Neural progenitor cell (in vitro differentiated cells): ENCODE measurements at regions not wholly inside any gene's neighbourhood (a gene's known extent, or its start where the extent isn't known, plus 50 kb on each side); places are given as distances from the start of the nearest gene placed in this dataset.

ENCODE experiments used
- DNase-seq: peaks from one replicate; pipeline ENCODE4 v3.0.0-alpha.2; 2016; ENCODE audit warnings: low spot score
- H2AFZ ChIP-seq: fragments of 200-600 bp; sonication (generic); replicated peaks from 2 replicates; pipeline ENCODE4 v1.6.1; 2016; ENCODE audit warnings: antibody characterized with exemption
- H3F3A ChIP-seq: fragments of 200-600 bp; sonication (generic); 2 replicates; pipeline ENCODE4 v1.6.1; 2016; ENCODE audit warnings: antibody characterized with exemption, low read depth
- H3K27ac ChIP-seq: fragments of 200-600 bp; sonication (generic); 2 replicates; pipeline ENCODE4 v1.5.1; 2016; ENCODE audit warnings: mild to moderate bottlenecking
- H3K27me3 ChIP-seq: fragments of 200-600 bp; sonication (generic); 2 replicates; pipeline ENCODE4 v1.6.1; 2016; ENCODE audit warnings: mild to moderate bottlenecking, moderate library complexity
- H3K36me3 ChIP-seq: fragments of 200-600 bp; sonication (generic); 2 replicates; pipeline ENCODE4 v1.5.1; 2016
- H3K4me1 ChIP-seq: fragments of 200-600 bp; sonication (generic); 2 replicates; pipeline ENCODE4 v1.6.1; 2016; ENCODE audit warnings: mixed run types
- H3K4me2 ChIP-seq: fragments of 200-600 bp; sonication (generic); 2 replicates; pipeline ENCODE4 v1.6.1; 2016
- H3K4me3 ChIP-seq: fragments of 200-600 bp; sonication (generic); 2 replicates; pipeline ENCODE4 v1.5.1; 2016
- H3K79me2 ChIP-seq: fragments of 200-600 bp; sonication (generic); 2 replicates; pipeline ENCODE4 v1.6.1; 2016; ENCODE audit warnings: low read depth
- H3K9ac ChIP-seq: fragments of 200-600 bp; sonication (generic); 2 replicates; pipeline ENCODE4 v1.6.1; 2016
- H3K9me3 ChIP-seq: fragments of 200-600 bp; sonication (generic); 2 replicates; pipeline ENCODE4 v1.5.1; 2016; ENCODE audit warnings: low read depth
- H4K20me1 ChIP-seq: fragments of 200-600 bp; sonication (generic); 2 replicates; pipeline ENCODE4 v1.6.1; 2016; ENCODE audit warnings: low read depth
- H3K27ac Mint-ChIP-seq: 3 replicates; pipeline ENCODE4 v1.8.0; 2021; ENCODE audit warnings: mixed read lengths
- H3K27me3 Mint-ChIP-seq: 2 replicates; pipeline ENCODE4 v1.8.0; 2022; ENCODE audit warnings: low read depth, mild to moderate bottlenecking, inconsistent platforms, moderate library complexity, mixed read lengths; ENCODE audit not compliant: insufficient read depth
- H3K36me3 Mint-ChIP-seq: 3 replicates; pipeline ENCODE4 v1.8.0; 2021; ENCODE audit warnings: mixed read lengths
- H3K4me1 Mint-ChIP-seq: 3 replicates; pipeline ENCODE4 v1.8.0; 2021; ENCODE audit warnings: mixed read lengths
- H3K4me3 Mint-ChIP-seq: 3 replicates; pipeline ENCODE4 v1.8.0; 2021; ENCODE audit warnings: mild to moderate bottlenecking, moderate library complexity, mixed read lengths
- H3K9me3 Mint-ChIP-seq: 3 replicates; pipeline ENCODE4 v1.8.0; 2020; ENCODE audit warnings: mixed read lengths
- CTCF ChIP-seq: fragments of 200-600 bp; sonication (generic); IDR thresholded peaks from 2 replicates; pipeline ENCODE4 v1.5.1; 2017; ENCODE audit warnings: antibody characterized with exemption, mild to moderate bottlenecking
- EZH2 ChIP-seq: fragments of 200-600 bp; sonication (generic); IDR thresholded peaks from 2 replicates; pipeline ENCODE4 v1.6.1; 2017; ENCODE audit warnings: antibody characterized with exemption, mild to moderate bottlenecking, moderate library complexity
- EZH2phosphoT487 ChIP-seq: fragments of 200-600 bp; sonication (generic); IDR thresholded peaks from 2 replicates; pipeline ENCODE4 v1.6.1; 2017; ENCODE audit warnings: antibody characterized with exemption

GRCh38 chr7:17520941-17521340 lies 222.5 kb downstream of the AHR start:
- Histone ChIP-seq H3K36me3 (no peaks in the 10 kb centered on the region), H2AFZ (no peak overlapping the region), H3K4me1 (no peaks in the 10 kb centered on the region), H3K27me3 (no peaks in the 10 kb centered on the region), H3K79me2 (no peaks in the 10 kb centered on the region), H4K20me1 (no peaks in the 10 kb centered on the region), H3K9ac (no peak overlapping the region), H3K9me3 (no peaks in the 10 kb centered on the region), H3F3A (no peaks in the 10 kb centered on the region), H3K4me2 (no peak overlapping the region), H3K27ac (no peak overlapping the region), H3K4me3 (no peak overlapping the region)
- Mint-ChIP-seq H3K36me3 (no peaks in the 10 kb centered on the region), H3K4me1 (no peaks in the 10 kb centered on the region), H3K27me3 (no peaks in the 10 kb centered on the region), H3K4me3 (no peak overlapping the region), H3K27ac (no peak overlapping the region), H3K9me3 (no peaks in the 10 kb centered on the region)
- DNase-seq = no peak
- TF ChIP-seq CTCF (no peak), EZH2phosphoT487 (no peak), EZH2 (no peak)

GRCh38 chr7:17521437-17521836 lies 223.0 kb downstream of the AHR start:
- no peaks in the 10 kb centered on the region for H3F3A ChIP-seq
- no peaks in the 10 kb centered on the region for H3K36me3 Mint-ChIP-seq
- H3K4me1 Mint-ChIP-seq = no peaks in the 10 kb centered on the region
- no peak overlapping the region for H2AFZ ChIP-seq
- no peaks in the 10 kb centered on the region for H3K27me3 Mint-ChIP-seq
- H3K4me2 ChIP-seq = no peak overlapping the region
- no peaks in the 10 kb centered on the region for H3K4me1 ChIP-seq
- H3K4me3 Mint-ChIP-seq = no peak overlapping the region
- TF ChIP-seq EZH2 (no peak), EZH2phosphoT487 (no peak), CTCF (no peak)
- no peak for DNase-seq
- no peak overlapping the region for H3K27ac Mint-ChIP-seq
- H3K4me3 ChIP-seq = no peak overlapping the region
- H3K9me3 ChIP-seq = no peaks in the 10 kb centered on the region
- H3K36me3 ChIP-seq = no peaks in the 10 kb centered on the region
- H3K9me3 Mint-ChIP-seq = no peaks in the 10 kb centered on the region
- no peak overlapping the region for H3K27ac ChIP-seq
- no peaks in the 10 kb centered on the region for H4K20me1 ChIP-seq
- no peak overlapping the region for H3K9ac ChIP-seq
- no peaks in the 10 kb centered on the region for H3K27me3 ChIP-seq
- H3K79me2 ChIP-seq = no peaks in the 10 kb centered on the region

- Histone ChIP-seq H3K27ac (no peak overlapping the region), H3F3A (no peaks in the 10 kb centered on the region), H3K27me3 (no peaks in the 10 kb centered on the region), H3K4me3 (no peak overlapping the region), H4K20me1 (no peaks in the 10 kb centered on the region), H3K9ac (no peak overlapping the region), H3K79me2 (no peaks in the 10 kb centered on the region), H3K4me1 (no peaks in the 10 kb centered on the region), H3K4me2 (no peak overlapping the region), H3K9me3 (no peaks in the 10 kb centered on the region), H3K36me3 (no peaks in the 10 kb centered on the region), H2AFZ (no peak overlapping the region)
- Mint-ChIP-seq H3K27ac (no peak overlapping the region), H3K36me3 (no peaks in the 10 kb centered on the region), H3K27me3 (no peaks in the 10 kb centered on the region), H3K9me3 (no peaks in the 10 kb centered on the region), H3K4me1 (no peaks in the 10 kb centered on the region), H3K4me3 (no peak overlapping the region)
- no peak for DNase-seq
- TF ChIP-seq CTCF (no peak), EZH2phosphoT487 (no peak)
These were observed 225.6 kb downstream of the AHR start for GRCh38 chr7:17523813-17524739.
